Spinal cord (tissue), 9 donors: ENCODE measurements at regions not wholly inside any gene's neighbourhood (a gene's known extent, or its start where the extent isn't known, plus 50 kb on each side); places are given as distances from the start of the nearest gene placed in this dataset.

Experiments
- DNase-seq, 6 donors: peaks; one replicate each; pipeline versions ENCODE4 v3.0.0 to v3.0.0-alpha.2; 2013 to 2015; ENCODE audit warnings: low spot score in 6 of 6, low read depth in 4 of 6
- H3K27ac ChIP-seq: one replicate; pipeline ENCODE4 v1.5.1; 2013; ENCODE audit warnings: low read depth, low read length, control low read depth
- H3K27me3 ChIP-seq: one replicate; pipeline ENCODE4 v1.6.1; 2013; ENCODE audit warnings: low read length; ENCODE audit not compliant: control insufficient read depth, insufficient read depth
- H3K36me3 ChIP-seq: one replicate; pipeline ENCODE4 v1.6.1; 2013; ENCODE audit warnings: low read length; ENCODE audit not compliant: control insufficient read depth, insufficient read depth
- H3K4me1 ChIP-seq: one replicate; pipeline ENCODE4 v1.6.1; 2013; ENCODE audit warnings: low read length; ENCODE audit not compliant: control insufficient read depth, insufficient read depth
- H3K4me3 ChIP-seq: one replicate; pipeline ENCODE4 v1.5.1; 2013; ENCODE audit warnings: low read depth, low read length, control low read depth
- H3K9me3 ChIP-seq: one replicate; pipeline ENCODE4 v1.6.1; 2013; ENCODE audit warnings: low read length; ENCODE audit not compliant: control insufficient read depth, insufficient read depth
- WGBS: methylation state at CpG from one replicate; pipeline ENCODE4 v1.1.5; 2013; ENCODE audit warnings: missing lambda C conversion rate; ENCODE audit not compliant: insufficient coverage; 5-methylcytosine and 5-hydroxymethylcytosine counted together
- donor health status: healthy.

DNA sequence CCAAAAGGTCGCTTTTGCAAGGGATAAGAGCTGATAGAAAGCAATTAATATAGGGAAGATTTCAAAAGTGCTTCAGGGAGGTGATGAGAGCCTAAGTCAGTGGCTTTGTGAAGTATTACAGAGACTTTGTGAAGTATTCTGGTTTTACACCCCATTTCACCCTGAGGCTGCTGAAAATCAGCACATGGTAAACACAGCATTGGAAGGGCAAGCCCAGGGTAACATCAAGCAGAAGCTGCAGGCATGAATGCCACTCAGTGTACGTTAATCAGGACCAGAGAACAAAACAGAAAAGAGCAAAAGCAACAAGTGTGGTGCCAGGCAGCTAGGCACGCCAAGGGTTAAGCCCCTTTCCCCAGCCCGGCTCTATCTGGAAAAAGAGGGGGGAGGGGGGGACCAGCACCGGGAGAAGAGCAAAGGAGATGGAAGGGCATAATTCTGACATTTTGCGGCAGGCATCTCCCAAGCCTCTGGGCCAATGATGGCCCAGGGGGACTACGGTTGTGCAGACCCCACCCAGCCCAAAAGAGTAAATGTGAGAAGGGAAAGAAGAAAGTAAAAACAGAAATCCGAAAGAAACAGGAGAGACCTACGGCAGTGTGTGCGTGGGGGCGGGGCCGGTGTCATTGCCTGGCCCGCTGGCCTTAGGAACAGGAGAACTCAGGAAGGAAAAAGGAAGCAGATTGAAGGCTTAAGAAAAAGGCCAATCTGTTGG is 58.9 kb downstream of the DHRS2 start:
- Histone ChIP-seq H3K4me3 (peak overlapping the region; percentile 30), H3K36me3 (no peaks in the 10 kb centered on the region)

DNA sequence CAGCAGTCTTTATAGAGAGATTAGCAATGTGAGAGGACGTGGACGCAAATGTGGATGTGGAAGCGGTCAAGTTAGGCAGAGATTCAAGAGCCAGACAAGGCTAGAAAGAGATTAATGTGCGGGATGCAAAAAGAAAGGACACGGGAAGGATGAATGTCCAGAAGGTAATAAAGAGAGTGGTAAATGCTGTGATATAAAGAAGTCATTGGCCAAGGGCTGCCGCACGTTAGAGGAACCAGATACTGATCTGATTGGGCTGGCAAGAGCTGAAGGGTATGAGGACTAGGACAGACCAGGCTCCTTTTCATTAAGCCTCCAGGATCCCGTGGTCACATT is 59.5 kb downstream of the DHRS2 start:
- 16% methylated on average over 7 of the region's 8 CpGs for WGBS
- H3K4me3 ChIP-seq: peak overlapping the region; percentile 30

More for the DNA sequence above, 58.9 kb downstream of the DHRS2 start:
- Histone ChIP-seq H3K4me1 (peaks cover 13% of the 10 kb centered on the region), H3K27me3 (no peaks in the 10 kb centered on the region), H3K27ac (no peak overlapping the region), H3K9me3 (no peaks in the 10 kb centered on the region)
- DNase-seq: peak in 3 of 6 donors; percentile 9 to 54 (median 32)
- WGBS: 9% methylated on average over 12 of the region's 13 CpGs

DNA sequence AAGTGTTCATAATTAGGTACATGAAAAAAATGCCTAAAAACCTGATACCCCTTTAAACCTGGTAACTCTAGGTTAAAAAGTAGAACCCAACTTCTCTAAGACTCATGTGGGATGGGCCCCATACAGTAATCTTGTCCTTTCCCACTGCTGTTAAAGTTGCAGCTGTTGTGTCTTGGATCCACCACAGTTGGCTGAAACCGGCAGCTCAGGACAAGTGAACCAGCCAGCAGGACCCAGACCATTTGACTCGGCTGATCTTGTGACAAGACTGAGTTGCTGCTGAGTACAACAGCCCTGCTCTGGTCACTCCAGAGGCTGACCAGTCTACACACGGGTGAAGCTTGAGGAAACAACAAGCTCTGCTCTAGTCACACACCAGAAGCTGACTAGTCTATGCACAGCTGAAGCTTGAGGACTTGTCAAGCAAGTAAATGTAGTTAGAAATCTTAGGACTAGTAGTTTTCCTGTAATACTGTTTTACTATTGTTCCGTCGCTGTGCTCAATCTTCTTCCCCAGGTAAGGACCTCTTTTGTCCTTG is 60.6 kb downstream of the DHRS2 start:
- Histone ChIP-seq H3K36me3 (no peaks in the 10 kb centered on the region), H3K27ac (no peak overlapping the region), H3K4me3 (no peak overlapping the region), H3K4me1 (peaks cover 13% of the 10 kb centered on the region), H3K9me3 (no peaks in the 10 kb centered on the region), H3K27me3 (no peaks in the 10 kb centered on the region)
- WGBS: 66% methylated on average over 3 of the region's 5 CpGs
- no peak for DNase-seq

More for the DNA sequence above, 59.5 kb downstream of the DHRS2 start:
- Histone ChIP-seq H3K4me1 (peaks cover 13% of the 10 kb centered on the region), H3K9me3 (no peaks in the 10 kb centered on the region), H3K27ac (no peak overlapping the region), H3K27me3 (no peaks in the 10 kb centered on the region), H3K36me3 (no peaks in the 10 kb centered on the region)
- peak in 1 of 6 donors; percentile 7 for DNase-seq

DNA sequence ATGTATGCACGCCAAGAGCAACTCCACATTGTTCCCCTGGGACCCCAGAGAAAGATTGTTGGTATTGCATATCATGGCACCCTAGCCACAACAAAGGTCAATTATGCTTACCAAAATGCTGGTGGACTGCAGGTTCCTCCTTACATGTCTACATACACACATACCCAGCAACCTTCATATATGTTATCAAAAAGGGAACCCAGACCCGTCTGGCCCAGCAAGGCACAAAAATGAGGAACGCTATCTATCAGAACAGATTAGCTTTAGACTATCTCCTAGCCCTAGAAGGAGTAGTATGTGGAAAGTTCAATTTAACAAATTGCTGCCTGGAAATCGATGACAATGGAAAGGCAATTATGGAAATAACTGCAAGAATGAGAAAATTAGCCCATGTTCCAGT is 61.5 kb downstream of the DHRS2 start:
- H3K27ac ChIP-seq: no peak overlapping the region
- WGBS: 78% methylated on average over 1 of the region's 4 CpGs
- H3K4me3 ChIP-seq: no peak overlapping the region
- DNase-seq: no peak
- H3K4me1 ChIP-seq: peaks cover 13% of the 10 kb centered on the region
- H3K27me3 ChIP-seq: no peaks in the 10 kb centered on the region
- H3K36me3 ChIP-seq: no peaks in the 10 kb centered on the region
- H3K9me3 ChIP-seq: no peaks in the 10 kb centered on the region

DNA sequence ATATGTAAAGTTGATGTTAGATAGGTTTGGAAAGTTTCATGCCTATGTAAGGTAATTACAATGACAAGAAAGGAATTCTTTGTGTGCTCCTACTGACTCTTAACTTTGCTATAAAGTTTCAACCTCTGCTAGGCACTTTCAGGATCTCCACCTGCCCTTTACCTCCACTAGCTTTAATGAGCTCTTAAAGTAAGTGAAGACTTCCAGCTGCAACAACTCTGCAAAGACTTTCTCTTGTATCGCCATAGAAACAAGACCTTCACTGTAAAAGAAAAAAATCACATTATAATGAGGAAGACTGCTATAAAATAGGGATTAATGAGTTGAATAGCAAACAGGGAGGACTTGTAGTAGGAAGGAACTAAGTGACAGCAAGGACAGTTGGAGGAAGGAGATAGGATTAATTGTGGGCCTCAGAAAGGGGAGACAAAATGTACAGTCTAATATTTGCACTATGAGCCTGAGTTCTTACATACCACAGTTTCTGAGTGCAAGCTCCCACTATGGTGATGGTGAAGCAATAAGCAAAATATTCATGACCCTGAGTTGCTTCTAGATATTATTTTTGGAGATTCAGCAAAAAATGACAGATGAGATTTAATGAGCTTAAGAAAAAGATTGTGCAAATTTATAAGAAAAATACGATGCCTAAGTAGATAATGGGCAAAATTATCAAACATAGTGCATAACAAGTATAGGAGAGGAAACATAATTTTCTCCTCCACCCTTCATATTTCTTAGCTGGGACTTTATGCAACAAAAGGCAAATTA is 66.7 kb downstream of the DHRS2 start:
- WGBS: no CpG with 5 or more reads among the region's 2 CpGs
- no peak for DNase-seq

DNA sequence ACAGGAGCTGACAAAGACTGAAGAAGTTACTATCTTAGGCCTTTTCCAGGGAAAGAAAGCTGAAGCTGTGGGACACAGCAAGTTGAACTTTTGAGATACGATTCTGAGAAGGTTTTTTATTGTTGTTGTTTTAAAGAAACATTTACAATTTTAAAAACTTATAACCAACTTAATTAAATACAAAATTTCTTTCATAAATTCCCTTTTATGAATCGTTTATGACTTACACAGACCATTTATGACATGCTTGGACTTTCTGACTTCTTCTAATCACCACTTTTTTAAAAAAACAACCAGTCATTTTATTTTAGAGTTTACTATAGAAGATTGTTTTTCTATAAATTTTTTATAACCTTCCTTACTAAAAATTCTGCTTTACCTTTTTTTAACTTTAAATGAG is 68.7 kb downstream of the DHRS2 start:
- Histone ChIP-seq H3K36me3 (no peaks in the 10 kb centered on the region), H3K4me3 (no peak overlapping the region), H3K27ac (no peak overlapping the region), H3K9me3 (peaks cover 6% of the 10 kb centered on the region), H3K4me1 (no peaks in the 10 kb centered on the region), H3K27me3 (no peaks in the 10 kb centered on the region)
- peak in 1 of 6 donors; percentile 3 for DNase-seq
- WGBS: no CpG with 5 or more reads among the region's 2 CpGs

More for the DNA sequence above, 66.7 kb downstream of the DHRS2 start:
- Histone ChIP-seq H3K27ac (no peak overlapping the region), H3K9me3 (peaks cover 6% of the 10 kb centered on the region), H3K4me3 (no peak overlapping the region), H3K36me3 (no peaks in the 10 kb centered on the region), H3K4me1 (no peaks in the 10 kb centered on the region), H3K27me3 (no peaks in the 10 kb centered on the region)

DNA sequence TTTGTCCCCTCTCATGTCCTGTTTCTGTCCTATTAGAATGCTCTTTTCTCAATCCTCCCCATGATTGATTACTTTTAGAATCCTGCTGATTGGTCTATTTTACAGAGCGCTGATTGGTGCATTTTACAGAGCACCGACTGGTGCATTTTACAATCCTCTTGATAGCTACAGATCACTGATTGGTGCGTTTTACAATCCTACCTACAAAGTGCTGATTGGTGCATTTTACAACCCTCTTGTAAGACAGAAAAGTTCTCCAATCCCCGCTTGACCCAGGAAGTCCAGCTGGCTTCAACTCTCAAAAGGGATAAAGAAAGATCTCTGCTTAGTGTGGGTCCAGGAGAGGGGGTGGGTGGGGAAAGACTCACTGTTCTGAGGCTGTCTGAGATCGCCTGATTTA is 71.3 kb downstream of the DHRS2 start:
- Histone ChIP-seq H3K4me3 (no peak overlapping the region), H3K9me3 (peaks cover 6% of the 10 kb centered on the region), H3K27ac (no peak overlapping the region), H3K36me3 (no peaks in the 10 kb centered on the region), H3K4me1 (no peaks in the 10 kb centered on the region), H3K27me3 (no peaks in the 10 kb centered on the region)
- no peak for DNase-seq
- WGBS: 73% methylated on average over 3 of the region's 5 CpGs

DNA sequence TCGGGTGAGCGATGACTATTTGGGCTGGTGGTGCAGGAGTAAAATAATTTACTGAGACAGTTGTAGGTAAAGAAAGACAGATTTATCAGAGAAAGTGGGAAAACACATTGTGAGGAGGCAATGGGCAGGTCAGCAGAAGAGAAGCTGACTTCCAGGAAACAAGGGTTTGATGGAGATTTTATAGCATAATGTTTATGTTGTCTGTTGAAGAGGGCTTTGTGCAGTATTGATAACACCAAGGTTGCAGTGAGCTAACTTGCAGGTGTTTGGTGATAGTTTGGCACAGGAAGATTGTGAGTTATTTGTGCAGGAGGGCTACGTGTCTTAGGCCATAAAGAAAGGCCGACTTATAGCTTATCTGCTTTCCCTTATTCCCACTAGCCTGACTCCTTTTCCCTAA is 72.2 kb downstream of the DHRS2 start:
- Histone ChIP-seq H3K36me3 (no peaks in the 10 kb centered on the region), H3K27me3 (no peaks in the 10 kb centered on the region), H3K4me3 (no peak overlapping the region), H3K4me1 (no peaks in the 10 kb centered on the region), H3K9me3 (peaks cover 5% of the 10 kb centered on the region), H3K27ac (no peak overlapping the region)
- DNase-seq: no peak
- 100% methylated on average over 2 of the region's 4 CpGs for WGBS

DNA sequence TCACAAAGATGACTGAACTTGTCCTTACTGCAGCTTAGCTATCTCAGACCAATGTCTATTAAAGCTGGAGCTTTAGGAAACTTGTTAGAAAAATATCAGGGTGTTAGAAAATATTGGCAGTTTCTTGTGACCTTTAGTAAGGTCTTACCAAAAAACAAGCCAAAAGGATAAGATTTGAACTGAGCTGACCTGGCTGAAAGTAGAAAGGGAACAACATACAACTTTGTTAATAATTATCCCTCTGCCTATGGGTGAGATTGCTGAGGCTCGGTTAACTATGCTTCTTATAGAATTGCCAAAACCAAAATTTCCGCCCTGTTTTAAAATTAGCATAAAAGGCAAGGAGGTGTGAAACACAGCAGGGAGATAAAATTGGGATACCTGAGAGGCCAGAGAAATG is 73.8 kb downstream of the DHRS2 start:
- no peak overlapping the region for H3K27ac ChIP-seq
- DNase-seq: no peak
- H3K36me3 ChIP-seq: no peaks in the 10 kb centered on the region
- H3K9me3 ChIP-seq: peaks cover 2% of the 10 kb centered on the region
- 83% methylated on average over 2 of the region's 2 CpGs for WGBS
- H3K4me3 ChIP-seq: no peak overlapping the region
- no peaks in the 10 kb centered on the region for H3K4me1 ChIP-seq
- H3K27me3 ChIP-seq: no peaks in the 10 kb centered on the region

DNA sequence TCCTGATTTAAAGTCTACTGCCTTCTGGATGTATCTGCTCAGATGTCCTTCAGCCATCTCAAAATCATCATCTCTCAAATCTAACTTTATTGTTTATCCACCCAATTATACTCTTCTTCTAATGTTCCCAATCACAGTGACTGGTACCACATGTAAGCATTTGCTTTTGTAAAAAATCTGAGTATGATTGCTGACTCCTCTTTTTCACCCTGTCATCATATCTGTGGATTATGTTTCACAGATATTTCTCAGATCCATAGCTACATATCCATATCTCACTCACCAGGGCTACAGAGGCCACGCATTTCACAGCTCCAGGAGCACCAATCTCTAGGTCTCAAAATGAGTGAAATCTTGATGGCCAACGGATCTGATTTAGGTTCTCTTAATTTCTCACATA is 76.1 kb downstream of the DHRS2 start:
- Histone ChIP-seq H3K4me1 (no peaks in the 10 kb centered on the region), H3K36me3 (no peaks in the 10 kb centered on the region), H3K9me3 (no peaks in the 10 kb centered on the region), H3K27me3 (no peaks in the 10 kb centered on the region), H3K4me3 (no peak overlapping the region), H3K27ac (no peak overlapping the region)
- DNase-seq: no peak
- WGBS: 94% methylated on average over 2 of the region's 2 CpGs
